DMS114 treated with DMSO at 0.1 percent for 48 hours (cell line): ENCODE measurements at regions not wholly inside any gene's neighbourhood (a gene's known extent, or its start where the extent isn't known, plus 50 kb on each side); places are given as distances from the start of the nearest gene placed in this dataset.
"Not testable (repeated sequence)": the region's sequence is repeated elsewhere in the genome, so short reads cannot be mapped to it uniquely, and the experiment has no call there.

Experiments used
- DNase-seq: peaks from one replicate; lab custom pipeline; 2025; ENCODE audit not compliant: unreplicated experiment; lab: John Stamatoyannopoulos, UW

DNA sequence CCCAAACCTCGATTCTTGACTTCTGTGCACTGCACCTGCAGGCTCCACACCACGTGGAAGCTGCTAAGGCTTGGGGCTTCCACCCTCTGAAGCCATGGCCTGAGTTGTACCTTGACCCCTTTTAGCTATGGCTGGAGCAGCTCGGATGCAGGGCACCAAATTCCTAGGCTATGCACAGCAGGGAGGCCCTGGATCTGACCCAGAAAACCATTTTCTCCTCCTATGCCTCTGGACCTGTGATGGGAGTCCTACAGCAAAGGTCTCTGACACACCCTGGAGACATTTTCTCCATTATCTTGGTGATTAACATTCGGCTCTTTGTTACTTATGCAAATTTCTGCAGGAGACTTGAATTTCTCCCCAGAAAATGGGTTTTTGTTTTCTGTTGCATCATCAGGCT, 309.2 kb upstream of the DDI1 start:
- no peak for DNase-seq

DNA sequence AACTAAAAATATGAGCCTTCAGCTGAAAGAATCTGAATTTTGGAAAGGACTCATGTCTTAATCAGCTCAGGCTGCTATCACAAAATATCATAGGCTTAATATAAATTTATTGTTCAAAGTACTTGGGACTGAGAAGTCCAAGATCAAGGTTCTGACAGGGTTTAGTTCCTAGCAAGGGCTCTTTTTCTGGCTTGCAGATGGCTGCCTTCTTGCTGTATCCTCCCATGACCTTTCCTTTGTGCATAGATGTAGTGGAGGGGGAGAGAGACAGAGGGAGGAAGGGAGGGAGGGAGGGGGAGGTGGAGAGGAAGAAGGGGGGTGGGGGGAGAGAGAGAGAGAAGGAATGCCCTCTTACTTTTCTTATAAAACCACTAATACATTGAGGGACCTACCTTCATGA, 306.8 kb upstream of the DDI1 start:
- DNase-seq = no peak

DNA sequence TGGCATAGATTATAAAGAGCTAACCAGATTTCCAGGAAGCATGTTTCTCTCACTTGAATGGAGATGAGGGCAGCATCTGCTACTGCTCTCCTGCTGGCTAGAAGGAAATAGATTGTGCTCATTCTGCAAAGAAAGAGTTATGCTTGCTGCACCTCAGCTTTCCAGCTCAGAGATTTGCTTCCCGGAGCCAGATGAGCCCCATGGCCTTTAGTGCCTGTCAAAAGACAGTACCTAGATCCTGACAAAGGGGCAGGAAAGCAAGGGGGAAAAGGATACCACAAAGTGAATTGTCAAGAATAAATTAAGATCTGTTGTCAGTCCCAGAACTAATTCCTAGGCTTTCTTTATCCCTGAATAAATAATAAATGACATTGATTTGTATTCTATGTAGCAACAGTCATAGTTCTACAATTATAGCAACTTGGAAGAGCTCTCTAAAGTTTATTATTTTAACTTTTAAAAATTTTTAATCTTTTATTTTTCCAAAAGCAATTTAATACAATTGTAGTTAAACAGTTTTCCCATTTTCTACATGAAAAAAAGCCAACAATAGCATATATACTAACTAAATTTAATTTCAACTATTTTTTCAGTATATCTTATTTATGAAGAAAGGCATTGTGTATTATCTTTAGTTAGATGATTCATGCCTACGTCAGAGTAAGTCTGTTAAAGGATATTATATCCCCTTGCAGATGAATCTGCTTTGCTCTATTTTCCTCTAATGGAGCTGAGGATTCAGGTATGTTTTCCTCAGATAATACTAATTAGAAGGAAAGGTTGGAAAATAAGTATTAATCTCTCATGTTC, 306.1 kb upstream of the DDI1 start:
- DNase-seq = no peak

DNA sequence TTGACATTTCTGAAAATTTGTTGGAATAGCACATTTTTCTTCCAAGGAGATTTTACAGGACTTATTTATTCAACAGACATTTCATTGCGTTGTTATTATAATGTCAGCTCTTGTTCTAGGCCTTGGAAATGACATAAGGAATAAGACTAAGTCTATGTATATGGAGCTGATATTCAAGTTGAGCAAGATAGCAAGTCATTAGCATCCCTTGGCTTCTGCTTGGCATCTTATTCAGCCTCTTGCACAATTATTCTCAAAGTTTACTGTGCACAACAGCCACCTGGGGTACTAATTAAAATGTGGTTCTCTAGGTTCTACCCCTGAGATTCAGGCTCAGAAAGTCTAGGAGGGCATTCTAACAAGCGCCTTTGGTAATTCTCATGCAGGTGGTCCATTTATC, 304.8 kb upstream of the DDI1 start:
- DNase-seq = no peak

DNA sequence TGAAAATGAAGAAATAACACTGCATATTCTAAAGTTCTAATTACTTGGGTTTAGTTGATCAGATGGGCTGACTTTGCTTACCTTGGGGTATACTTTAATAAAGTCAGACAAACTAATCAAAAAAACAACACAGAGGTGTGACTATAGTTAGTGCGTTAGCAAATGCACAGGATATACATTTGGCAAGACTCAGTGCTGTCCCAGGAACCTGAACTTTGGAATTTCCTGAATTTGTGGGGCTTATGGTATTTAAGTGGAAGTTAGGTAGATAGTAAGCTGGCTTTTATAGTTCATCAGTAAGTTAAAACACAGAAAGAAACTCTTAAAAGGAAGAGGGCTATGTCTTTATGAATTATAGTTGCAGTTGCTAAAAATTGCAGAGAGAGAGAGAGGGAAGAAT, 302.6 kb upstream of the DDI1 start:
- DNase-seq = no peak

DNA sequence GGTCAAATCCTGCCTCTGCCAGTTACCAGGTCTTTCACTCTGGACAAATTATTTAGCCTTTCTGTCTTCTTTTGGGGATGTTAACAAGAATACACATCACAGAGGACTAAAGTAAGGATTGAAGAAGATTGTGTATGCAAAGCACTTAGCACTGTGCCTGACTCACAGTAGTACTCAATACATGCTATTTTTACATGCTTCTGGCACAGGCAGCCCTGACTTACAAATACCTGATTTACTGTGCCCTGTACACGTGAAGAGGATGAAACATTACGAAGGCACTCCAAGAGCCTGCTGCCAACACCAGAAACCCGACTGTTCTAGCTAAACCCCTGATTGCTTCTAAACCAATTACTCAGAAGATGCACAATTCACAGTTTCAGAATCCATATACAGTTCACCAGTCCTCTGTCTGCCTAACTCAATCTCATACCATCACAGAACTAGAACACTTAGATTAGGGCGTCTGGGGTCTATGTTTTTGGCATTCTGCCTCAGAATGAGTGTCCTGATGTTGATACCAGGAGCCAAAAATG, 300.9 kb upstream of the DDI1 start:
- no peak for DNase-seq

DNA sequence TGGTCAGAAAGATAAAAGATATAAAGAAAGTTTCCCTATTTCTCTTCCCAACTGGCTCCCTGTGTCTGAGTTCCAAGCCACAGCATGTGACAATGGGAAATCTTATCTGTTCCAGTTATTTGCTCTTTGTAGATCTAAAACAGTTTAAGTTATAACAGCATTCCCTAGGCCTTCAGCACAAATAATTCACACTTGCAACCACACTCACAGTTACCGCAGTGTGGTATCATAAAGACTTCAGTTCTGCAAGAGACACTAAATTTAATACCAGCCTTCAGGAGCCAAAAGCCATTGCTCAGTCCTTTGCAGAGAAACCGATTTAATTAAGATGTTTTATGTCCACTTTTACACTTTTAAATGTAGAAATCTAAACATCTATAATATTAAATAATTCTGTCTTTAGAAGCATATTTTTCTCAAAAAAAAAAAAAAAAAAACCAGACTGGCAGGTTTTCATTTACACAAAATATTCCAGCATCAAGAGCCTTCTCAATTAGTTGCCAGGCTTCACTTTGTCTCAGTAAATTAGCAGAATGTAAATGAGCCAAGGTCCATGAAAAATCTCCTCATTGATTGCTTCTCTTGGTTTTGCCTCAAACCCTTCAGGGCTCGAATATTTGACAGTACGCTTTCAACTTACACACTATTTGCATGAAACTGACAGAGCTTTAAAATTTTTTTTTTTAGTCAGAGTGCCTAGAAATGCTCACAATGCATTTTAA, 300.0 kb upstream of the DDI1 start:
- no peak for DNase-seq

DNA sequence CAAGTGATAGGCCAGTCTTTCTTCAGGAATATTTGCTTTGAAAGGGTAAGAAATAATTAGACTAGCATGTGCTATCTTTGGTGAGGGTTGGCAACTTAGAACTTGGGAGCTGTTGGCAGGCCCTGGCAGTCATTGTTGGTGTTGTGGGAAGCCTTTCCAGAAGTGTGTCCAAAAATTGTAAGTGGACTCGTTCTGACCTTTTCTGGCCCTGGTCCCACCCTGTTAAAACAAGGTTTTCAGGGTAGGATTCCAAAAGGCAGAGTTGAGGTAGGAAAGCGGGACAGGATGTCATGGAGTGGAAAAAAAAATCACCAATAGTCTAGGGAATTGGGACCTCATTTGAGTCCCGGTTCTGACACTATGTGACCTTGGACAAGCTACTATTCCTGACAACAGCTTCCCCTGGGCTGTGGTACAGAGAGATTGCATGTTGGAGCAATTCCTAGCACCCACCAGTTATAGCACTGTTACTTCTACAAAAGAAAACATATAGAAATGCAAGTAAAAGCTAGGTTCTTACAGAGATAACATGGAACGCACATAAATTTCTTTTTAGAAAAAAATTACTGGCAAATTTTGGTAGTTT, 299.3 kb upstream of the DDI1 start:
- DNase-seq = no peak

DNA sequence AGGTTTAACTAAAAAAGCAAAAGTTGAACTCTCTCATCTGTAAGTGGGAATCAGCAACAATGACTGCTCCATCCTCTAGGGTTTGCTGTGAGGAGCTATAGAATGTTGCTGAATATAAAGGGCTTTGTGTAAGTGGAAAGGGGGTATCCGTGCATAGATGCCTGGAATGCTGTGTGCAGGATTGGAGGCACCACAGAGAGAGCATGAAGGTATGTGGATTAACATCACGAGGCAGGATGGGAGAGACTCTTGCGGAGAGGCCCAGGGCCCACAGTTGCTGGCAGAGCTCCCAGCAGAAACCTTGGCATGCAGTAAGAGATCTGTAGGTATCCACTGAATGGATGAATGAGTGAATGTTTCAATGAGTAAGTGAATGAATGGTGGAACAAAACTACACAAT, 298.7 kb upstream of the DDI1 start:
- no peak for DNase-seq

DNA sequence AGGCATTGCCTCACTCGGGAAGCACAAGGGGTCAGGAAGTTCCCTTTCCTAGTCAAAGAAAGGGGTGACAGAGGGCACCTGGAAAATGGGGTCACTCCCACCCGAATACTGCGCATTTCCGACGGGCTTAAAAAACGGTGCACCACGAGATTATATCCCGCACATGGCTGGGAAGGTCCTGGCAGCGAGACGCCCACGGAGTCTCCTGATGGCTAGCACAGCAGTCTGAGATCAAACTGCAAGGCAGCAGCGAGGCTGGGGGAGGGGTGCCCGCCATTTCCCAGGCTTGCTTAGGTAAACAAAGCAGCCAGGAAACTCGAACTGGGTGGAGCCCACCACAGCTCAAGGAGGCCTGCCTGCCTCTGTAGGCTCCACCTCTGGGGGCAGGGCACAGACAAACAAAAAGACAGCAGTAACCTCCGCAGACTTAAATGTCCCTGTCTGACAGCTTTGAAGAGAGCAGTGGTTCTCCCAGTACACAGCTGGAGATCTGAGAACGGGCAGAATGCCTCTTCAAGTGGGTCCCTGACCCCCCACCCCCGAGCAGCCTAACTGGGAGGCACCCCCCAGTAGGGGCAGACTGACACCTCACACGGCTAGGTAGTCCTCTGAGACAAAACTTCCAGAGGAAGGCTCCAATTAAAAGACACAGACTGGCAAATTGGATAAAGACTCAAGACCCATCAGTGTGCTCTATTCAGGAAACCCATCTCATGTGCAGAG, 297.2 kb upstream of the DDI1 start:
- not testable (repeated sequence) for DNase-seq

DNA sequence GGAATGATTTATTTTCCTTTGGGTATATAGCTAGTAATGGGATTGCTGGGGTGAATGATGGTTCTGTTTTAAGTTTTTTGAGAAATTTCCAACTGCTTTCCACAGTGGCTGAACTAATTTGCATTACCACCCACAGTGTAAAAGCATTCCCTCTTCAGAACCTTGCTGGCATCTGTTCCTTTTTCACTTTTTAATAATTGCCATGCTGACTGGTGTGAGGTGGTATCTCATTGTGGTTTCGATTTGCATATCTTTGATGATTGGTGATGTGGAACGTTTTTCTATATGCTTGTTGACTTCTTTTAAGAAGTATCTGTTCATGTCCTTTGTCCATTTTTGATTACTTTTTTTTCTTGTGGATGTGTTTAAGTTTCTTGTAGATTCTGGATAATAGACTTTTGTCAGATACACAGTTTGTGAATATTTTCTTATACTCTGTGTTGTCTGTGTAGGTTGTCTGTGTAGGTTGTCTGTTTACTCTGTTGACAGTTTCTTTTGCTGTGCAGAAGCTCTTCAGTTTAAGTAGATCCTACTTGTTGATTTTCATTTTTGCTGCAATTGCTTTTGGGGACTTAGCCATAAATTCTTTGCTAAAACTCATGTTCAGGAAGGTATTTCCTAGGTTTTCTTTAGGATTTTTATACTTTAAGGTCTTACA, 291.8 kb upstream of the DDI1 start:
- DNase-seq = no peak

DNA sequence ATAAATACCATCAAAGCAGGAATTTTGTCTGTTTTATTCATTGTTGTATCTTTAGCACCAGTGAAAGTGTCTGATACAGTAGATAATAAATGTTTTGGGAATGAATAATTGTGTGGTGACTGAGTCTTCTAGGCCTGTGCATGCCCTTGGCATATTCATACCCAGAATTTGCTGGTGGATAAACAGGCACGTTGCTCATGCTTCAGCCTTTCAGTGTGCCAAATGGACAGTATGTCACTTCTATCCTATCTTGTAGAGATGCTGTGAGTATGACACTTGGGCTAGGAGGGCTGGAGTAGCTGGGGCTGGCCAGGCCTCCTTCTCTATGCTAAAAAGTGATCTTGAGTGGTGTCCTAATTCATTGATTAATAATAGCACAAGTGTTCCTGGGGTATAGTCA, 287.3 kb upstream of the DDI1 start:
- DNase-seq = no peak

DNA sequence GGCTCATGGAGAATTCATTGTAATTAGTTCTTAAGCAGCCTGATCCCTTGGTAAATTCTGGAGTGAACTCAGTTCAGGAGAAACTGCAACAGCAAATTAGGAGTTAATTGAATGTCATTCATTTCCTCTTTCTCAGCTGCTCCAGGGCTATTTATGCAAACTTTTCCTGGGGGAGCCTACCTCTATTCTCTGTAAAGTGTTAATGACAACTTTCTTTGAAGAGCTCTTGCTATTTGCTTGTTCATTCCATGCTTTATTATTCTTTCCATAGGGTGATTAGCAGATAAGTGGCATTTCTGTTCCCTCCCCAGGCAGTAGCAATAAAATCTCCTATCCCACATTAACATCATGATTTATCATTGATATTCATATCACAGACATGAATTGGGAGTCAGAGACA, 267.6 kb upstream of the DDI1 start:
- DNase-seq = no peak

DNA sequence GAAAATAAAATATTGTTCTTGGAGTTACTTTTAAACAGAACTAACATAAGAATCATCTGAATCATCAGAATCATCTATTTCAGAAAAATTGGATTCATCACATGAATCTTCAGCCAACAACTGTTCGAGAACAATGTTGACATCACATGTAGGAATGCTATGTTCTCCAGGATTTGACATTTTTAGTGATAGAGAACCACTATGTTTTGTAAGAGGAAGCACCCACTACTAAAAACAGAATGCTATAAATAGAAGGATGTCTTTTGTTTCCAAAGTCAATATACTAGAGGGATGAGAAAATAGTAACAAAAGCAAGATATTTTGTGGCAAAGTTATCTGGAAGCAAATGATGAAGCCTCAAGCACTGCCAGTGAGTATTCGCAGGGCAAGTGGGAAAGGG, 263.4 kb upstream of the DDI1 start:
- DNase-seq = no peak

DNA sequence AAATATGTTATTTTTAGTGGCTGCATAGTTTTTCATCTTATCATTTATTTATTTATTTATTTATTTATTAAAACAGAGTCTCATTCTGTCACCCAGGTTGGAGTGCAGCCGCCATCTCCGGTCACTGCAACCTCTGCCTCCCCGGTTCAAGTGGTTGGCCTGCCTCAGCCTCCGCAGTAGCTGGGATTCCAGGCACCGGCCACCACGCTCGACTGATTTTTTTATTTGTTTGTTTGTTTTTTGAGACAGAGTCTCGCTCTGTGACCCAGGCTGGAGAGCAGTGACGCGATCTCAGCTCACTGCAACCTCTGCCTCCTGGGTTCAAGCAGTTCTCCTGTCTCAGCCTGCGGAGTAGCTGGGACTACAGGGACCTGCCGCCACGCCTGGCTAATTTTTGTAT, 262.9 kb upstream of the DDI1 start:
- no peak for DNase-seq

DNA sequence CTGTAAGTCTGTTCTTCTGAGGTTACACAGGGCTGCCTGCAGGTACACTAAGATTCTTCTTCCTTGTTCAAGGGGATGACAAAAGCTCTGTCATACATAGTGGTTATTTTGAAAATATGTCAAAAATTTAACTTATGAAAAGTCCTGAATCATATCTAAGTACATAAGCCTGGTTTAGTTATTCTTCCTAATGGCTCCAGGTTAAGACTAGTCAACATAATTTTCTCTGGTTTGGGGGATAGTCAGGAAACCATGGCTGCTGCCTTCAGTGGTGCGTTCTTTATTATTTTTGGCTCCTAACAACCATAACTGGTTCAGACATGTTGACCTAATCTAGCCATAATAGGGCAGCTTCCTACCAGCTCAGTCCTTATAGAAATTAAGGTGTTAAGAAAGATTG, 257.4 kb upstream of the DDI1 start:
- DNase-seq = no peak

DNA sequence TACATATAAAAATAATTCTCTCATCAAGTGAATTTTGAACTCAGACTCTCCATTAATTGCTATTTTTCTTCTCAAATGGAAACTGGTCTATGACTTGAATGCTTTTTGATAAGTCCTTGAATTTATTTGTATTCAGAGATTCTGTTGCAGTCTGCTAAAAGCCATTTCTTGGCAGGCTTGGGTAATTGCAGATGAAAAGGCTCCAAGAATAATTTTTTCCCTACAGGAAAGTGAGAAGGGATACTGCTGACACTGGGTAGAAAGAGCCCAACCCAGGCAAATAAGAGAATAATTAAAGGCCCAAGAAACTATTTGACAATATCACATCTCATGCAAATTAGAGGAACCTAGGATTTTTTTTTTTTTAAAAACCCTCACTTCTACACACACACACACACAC, 246.5 kb upstream of the DDI1 start:
- no peak for DNase-seq

DNA sequence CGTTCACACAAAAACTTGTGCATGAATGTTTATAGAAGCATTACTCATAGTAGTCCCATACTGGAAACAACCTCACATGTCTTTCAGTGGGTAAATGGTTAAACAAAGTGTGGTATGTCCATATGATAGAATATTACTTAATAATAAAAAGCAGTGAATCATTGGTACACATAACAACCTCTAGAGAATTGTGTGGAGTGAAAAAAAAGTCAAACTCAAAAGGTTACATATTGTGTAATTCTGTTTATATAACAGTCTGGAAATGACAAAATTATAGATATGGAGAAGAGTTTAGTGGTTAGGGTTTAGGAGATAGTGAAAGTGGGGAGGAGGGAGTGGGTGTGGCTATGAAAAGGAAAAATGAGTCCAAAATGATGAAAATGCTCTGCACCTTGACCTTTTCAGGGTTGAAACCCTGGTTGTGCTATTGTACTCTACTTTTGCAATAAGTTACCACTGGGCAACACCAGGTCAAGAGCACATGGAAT, 243.4 kb upstream of the DDI1 start:
- no peak for DNase-seq

DNA sequence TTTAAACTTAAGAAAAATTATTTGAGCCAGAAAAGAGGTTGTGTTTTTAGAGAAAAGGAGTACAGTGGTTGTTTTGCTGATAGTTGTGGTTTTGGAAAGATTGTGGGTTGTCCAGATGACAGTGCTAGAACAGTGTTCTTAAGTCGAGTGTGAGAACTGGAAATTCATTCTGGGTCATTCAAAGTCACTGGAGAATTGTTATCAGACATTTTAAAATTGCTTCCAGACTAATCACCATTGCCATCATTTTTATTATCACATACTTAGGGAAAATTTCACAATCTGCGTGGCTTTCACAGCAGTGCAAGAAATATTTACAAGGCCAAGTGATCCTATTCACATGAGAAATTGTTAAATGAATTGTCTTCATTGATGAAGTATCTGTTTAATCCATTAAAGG, 242.2 kb upstream of the DDI1 start:
- no peak for DNase-seq

DNA sequence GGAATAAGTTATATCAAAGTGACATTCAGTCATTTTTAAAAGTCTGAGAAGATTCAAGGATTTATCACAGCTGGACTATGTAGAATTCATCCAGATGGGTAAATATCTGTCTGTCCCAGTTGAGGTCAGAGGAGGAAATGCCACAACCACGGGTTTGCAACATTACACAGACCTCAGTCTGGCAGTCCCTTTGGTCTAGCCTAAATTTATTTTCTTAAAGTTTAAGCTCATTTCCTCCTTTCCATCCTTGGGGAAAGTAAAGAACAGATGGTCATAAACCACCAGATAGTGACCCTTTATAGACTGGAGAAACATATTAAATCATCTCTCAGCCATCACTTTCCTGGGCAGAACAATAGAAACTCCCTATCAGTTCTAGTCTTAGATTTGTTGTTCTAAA, 238.4 kb upstream of the DDI1 start:
- no peak for DNase-seq

DNA sequence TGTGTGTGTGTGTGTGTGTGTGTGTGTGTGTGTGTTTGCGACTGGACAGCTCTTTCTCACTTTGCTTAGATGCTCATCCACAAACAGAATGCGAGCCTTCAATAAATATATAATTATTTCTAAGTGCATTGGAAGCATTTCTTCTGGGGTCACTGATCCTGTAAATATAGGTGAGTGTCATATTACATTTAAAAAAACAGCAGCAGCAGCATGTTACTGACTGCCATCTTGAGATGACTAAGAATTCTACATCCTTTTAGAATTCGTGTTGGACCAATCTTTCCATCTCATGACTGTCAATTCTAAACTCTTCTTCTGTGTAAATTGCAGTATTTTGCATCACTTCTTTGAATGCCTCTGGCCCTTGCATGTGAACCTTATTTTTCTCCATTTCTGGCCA, 238.0 kb upstream of the DDI1 start:
- no peak for DNase-seq
